ENCODE measurements at regions not wholly inside any gene's neighbourhood (a gene's known extent, or its start where the extent isn't known, plus 50 kb on each side); places are given as distances from the start of the nearest gene placed in this dataset.

DNA sequence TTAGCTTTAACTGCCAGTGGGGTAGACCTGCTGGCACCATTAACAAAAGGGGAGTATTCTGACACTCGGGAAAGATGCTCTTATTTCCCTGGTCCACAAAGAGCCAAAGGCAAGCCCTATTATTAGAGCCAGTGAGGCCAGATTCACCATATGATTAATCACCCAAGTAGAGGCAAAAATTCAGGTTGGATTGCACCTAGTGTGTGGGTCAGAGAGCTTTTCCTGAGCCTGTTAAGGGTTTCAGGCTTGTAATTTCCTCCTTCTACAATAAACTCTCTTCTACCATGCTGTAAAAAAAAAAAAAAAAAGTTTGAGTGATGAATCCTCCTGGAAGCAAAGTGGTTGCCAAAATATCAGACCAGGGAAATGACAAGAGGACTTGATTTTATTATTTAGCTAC, 163.5 kb downstream of the MBL2 start:
- H3K36me3 Mint-ChIP-seq, result no peaks in the 10 kb centered on the region
- no peaks in the 10 kb centered on the region for H3K27me3 Mint-ChIP-seq
- H3K27ac Mint-ChIP-seq, result no peak overlapping the region
- TF ChIP-seq, protein P1, sequence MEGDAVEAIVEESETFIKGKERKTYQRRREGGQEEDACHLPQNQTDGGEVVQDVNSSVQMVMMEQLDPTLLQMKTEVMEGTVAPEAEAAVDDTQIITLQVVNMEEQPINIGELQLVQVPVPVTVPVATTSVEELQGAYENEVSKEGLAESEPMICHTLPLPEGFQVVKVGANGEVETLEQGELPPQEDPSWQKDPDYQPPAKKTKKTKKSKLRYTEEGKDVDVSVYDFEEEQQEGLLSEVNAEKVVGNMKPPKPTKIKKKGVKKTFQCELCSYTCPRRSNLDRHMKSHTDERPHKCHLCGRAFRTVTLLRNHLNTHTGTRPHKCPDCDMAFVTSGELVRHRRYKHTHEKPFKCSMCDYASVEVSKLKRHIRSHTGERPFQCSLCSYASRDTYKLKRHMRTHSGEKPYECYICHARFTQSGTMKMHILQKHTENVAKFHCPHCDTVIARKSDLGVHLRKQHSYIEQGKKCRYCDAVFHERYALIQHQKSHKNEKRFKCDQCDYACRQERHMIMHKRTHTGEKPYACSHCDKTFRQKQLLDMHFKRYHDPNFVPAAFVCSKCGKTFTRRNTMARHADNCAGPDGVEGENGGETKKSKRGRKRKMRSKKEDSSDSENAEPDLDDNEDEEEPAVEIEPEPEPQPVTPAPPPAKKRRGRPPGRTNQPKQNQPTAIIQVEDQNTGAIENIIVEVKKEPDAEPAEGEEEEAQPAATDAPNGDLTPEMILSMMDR (conservative IDR thresholded peaks at IDR 0.05), result no peak
- no peak overlapping the region for H3K4me3 Mint-ChIP-seq
- no peak for DNase-seq (ENCODE audit: extremely low spot score, unreplicated experiment)
- no peaks in the 10 kb centered on the region for H3K9me3 Mint-ChIP-seq
- H3K4me1 Mint-ChIP-seq (ENCODE audit: unreplicated experiment), result no peaks in the 10 kb centered on the region

DNA sequence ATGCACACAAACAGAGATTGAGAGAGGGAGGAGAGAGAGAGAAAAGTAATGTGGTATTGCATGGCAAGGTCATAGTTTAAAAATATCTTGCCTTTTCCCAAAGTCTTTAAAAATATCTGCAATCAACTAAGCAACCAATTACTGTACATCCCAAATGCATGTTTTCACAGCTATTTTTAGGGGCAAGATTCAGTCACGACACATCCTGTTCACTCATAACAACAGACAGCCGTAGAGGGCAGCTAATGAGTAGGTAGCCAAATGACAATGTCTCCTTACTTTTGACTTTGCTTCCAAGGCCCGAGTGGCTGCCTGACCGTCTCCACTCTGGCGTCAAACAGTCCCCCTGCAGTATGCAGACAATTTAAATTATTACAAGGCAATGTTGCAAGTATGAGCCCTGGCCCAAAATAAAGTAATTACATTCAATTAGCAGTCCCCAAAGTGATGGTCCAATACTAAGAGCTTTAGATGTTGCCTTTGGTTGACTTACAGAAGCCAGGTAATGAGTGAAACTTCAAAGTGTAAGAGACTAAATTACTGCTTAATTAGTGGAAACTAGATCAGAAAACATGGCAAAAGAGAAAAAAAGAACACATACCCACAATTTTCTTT, 162.9 kb downstream of the MBL2 start:
- H3K4me1 Mint-ChIP-seq (ENCODE audit: unreplicated experiment), result no peaks in the 10 kb centered on the region
- no peaks in the 10 kb centered on the region for H3K36me3 Mint-ChIP-seq
- H3K9me3 Mint-ChIP-seq, result no peaks in the 10 kb centered on the region
- no peak overlapping the region for H3K4me3 Mint-ChIP-seq
- H3K27me3 Mint-ChIP-seq, result no peaks in the 10 kb centered on the region
- DNase-seq (ENCODE audit: extremely low spot score, unreplicated experiment), result no peak
- no peak overlapping the region for H3K27ac Mint-ChIP-seq
- TF ChIP-seq, protein P1 (conservative IDR thresholded peaks at IDR 0.05), result no peak

DNA sequence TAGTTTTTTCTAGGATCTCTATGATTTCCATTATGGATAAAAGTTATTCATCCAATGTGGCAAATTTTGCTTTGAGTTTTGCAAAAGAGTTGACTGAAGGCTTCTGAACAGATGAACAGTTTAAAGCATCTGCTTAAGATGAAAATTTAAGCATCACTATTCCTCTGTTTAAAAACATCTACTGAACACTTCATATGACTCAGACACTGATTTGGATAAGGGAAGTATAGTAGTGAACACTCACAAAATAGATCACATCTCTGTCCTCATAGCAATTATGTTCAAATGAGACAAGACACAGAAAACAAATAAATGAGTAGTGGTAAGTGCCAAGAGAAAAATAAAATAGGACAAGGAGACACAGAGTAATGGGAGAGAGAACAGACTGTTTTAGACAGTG, 157.3 kb downstream of the MBL2 start:
- TF ChIP-seq, protein P1 (conservative IDR thresholded peaks at IDR 0.05), result no peak
- no peaks in the 10 kb centered on the region for H3K9me3 Mint-ChIP-seq
- no peak for DNase-seq (ENCODE audit: extremely low spot score, unreplicated experiment)
- H3K4me1 Mint-ChIP-seq (ENCODE audit: unreplicated experiment), result no peaks in the 10 kb centered on the region
- H3K27me3 Mint-ChIP-seq, result no peaks in the 10 kb centered on the region
- no peak overlapping the region for H3K27ac Mint-ChIP-seq
- H3K4me3 Mint-ChIP-seq, result no peak overlapping the region
- no peaks in the 10 kb centered on the region for H3K36me3 Mint-ChIP-seq

DNA sequence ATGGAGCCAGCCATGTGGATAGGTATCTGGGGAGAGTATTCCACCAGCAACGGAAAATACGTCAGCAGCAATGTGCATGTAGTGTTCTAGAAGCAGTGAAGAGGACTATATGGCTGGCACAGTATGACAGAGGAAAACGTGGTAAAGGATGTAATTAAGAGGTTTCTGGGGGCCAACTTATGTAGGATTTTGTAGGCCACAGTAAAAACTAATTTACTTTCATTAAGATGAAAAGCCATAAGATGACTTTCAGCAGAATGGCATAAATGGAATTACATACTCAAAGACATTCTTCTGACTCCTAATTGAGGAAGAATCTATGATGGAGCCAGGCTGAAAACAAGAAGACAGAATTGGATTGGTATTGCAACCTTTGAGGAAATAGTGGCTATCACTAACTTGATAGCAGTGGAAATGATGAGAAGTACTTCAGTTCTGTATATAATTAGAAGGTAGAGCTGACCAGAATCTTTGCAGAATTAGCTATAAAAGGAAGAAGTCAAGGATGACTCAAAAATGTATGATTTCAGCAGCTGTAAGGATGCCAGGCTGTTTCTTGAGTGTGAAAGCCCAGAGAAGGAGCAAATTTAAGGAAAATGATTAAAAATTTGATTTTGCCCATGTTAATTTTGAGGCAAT, 156.7 kb downstream of the MBL2 start:
- Mint-ChIP-seq H3K36me3 (no peaks in the 10 kb centered on the region), H3K4me1 (ENCODE audit: unreplicated experiment) (peaks cover under 1% of the 10 kb centered on the region)
- no peak for DNase-seq (ENCODE audit: extremely low spot score, unreplicated experiment)

DNA sequence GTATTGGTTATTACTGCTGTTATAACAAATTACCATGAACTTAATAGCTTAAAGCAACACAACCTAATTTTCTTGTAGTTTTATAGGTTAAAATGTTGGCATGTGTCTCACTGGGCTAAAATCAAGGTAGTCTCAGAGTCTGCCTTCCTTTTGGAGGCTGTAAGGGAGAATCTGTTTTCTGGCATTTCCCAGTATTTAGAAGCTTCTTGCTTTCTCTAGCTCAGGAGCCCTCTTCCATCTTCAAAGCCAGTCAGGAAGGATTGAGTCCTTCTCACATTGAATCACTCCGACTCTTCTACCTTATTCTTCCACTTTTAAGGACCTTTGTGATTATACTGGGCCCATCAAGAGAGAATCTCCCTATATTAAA, 156.2 kb downstream of the MBL2 start:
- Mint-ChIP-seq H3K27ac (no peak overlapping the region), H3K9me3 (no peaks in the 10 kb centered on the region)
- TF ChIP-seq, protein P1 (conservative IDR thresholded peaks at IDR 0.05), result no peak

More for the DNA sequence above, 156.7 kb downstream of the MBL2 start:
- Mint-ChIP-seq H3K27ac (no peak overlapping the region), H3K4me3 (no peak overlapping the region), H3K27me3 (no peaks in the 10 kb centered on the region), H3K9me3 (no peaks in the 10 kb centered on the region)
- TF ChIP-seq, protein P1 (conservative IDR thresholded peaks at IDR 0.05), result no peak

More for the DNA sequence above, 156.2 kb downstream of the MBL2 start:
- Mint-ChIP-seq H3K27me3 (no peaks in the 10 kb centered on the region), H3K4me1 (ENCODE audit: unreplicated experiment) (peaks cover 5% of the 10 kb centered on the region), H3K36me3 (no peaks in the 10 kb centered on the region), H3K4me3 (no peak overlapping the region)
- no peak for DNase-seq (ENCODE audit: extremely low spot score, unreplicated experiment)

All from type B pancreatic cell (in vitro differentiated cells).